Astrocyte of the cerebellum (primary cell): ENCODE measurements at regions not wholly inside any gene's neighbourhood (a gene's known extent, or its start where the extent isn't known, plus 50 kb on each side); places are given as distances from the start of the nearest gene placed in this dataset.

Experiments used
- DNase-seq: peaks from one replicate; pipeline ENCODE4 v3.0.0-alpha.2; 2011; ENCODE audit warnings: low read depth
- H3K4me3 ChIP-seq: 2 replicates; pipeline ENCODE4 v1.5.1; 2011; ENCODE audit warnings: mild to moderate bottlenecking, low read depth, low read length, moderate library complexity
- in situ Hi-C: cut with HindIII; loops from 2 replicates; pipeline ENCODE4 v1.10.0; 2017; ENCODE audit warnings: low sequenced_read_pairs
- TF ChIP-seq, protein P1 (sequence below): IDR thresholded peaks from 2 replicates; pipeline ENCODE4 v1.5.1; 2012; ENCODE audit warnings: low read length, low read depth, moderate library complexity, mild to moderate bottlenecking; ENCODE audit errors: missing control alignments

DNA sequence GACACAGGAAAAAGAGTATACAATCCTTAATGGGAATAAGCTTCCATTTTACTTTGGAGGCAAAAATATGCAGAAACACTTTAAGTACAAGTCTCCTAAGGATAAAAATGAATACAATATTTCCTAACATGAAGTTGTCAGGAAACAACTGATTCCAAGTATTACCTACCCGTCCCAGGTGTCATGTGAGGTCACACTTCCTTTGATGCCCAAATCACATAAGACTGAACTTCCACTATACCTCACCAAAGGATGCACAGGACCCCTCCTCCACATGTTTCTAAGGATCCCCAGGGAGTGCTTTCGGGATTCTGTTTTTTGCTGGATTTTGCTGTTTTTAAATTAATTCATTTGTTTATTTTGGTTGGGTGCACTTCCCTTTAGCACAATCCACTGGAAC is 438.5 kb upstream of the TCF4 start:
- in situ Hi-C loops: no loop called here
- DNase-seq: no peak
- TF ChIP-seq, protein P1, sequence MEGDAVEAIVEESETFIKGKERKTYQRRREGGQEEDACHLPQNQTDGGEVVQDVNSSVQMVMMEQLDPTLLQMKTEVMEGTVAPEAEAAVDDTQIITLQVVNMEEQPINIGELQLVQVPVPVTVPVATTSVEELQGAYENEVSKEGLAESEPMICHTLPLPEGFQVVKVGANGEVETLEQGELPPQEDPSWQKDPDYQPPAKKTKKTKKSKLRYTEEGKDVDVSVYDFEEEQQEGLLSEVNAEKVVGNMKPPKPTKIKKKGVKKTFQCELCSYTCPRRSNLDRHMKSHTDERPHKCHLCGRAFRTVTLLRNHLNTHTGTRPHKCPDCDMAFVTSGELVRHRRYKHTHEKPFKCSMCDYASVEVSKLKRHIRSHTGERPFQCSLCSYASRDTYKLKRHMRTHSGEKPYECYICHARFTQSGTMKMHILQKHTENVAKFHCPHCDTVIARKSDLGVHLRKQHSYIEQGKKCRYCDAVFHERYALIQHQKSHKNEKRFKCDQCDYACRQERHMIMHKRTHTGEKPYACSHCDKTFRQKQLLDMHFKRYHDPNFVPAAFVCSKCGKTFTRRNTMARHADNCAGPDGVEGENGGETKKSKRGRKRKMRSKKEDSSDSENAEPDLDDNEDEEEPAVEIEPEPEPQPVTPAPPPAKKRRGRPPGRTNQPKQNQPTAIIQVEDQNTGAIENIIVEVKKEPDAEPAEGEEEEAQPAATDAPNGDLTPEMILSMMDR: no peak
- no peak overlapping the region for H3K4me3 ChIP-seq

DNA sequence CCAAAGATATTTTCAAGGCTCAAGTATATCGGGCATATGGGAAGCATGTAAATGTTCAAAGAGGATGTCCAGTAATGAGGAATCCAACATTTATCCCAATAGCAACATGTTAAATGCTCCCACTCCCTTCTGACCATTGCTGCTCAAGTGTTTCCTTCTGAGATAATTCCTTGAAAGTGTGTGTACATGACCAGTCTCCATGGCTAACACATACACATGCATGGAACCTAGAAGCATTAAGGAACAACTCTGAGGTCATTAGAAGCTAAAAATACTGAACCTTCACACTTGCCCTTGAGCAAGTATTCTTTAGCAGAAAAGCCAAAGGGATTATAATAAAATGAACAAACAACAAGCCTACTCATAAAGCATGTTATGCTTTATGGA is 433.8 kb upstream of the TCF4 start:
- no peak overlapping the region for H3K4me3 ChIP-seq
- DNase-seq: no peak
- TF ChIP-seq, protein P1: no peak
- in situ Hi-C loops: no loop called here

DNA sequence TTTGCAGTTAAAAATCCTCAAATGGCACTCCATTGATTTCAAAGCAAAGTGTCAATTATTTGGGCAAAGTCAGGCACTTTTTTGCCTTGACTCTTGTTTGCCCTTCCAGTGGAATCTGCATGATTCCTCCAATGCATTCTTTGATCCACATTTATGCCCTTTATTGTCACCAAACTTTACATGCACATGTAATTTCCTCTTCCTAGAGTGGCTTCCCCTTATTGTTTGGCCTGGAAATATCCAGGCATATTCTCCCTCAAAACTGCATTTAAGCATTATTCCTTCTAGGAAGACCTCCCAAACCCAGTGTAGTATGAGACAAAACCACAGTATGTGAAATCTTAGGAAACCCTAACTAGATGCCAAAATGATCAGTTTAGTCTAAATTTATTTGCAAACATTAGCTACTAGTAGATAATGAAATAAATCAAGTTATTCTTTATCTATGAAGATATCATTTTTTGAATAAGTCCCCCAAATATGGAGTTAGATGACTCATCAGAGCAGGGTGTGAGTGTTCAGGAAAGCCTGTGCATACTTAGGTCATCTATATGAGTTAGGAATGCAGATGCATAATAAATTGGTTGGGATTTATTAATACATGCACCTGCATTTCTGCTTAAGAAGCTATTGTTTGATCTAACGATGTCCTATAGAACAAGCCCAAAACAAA is 433.3 kb upstream of the TCF4 start:
- no peak for DNase-seq
- TF ChIP-seq, protein P1: no peak
- in situ Hi-C loops: no loop called here
- no peak overlapping the region for H3K4me3 ChIP-seq

DNA sequence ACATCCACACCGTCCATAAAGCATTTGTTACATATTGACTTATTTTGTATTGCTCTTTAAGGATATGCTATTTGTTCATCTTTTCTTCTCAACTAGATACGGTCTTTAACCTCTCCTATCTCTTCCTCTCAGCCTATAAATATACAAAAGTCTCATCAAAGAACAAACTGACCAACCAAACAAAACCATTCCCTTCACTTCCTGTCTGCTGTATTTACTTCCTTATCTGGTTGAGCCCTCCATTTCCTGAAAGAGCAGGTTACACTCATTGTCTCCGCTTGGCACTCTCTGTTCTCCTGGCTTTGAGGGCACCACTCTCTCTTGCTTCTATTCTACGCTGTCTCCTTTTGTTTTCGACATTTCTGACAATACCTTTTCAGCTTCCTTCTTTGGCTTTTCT is 431.9 kb upstream of the TCF4 start:
- in situ Hi-C loops: no loop called here

DNA sequence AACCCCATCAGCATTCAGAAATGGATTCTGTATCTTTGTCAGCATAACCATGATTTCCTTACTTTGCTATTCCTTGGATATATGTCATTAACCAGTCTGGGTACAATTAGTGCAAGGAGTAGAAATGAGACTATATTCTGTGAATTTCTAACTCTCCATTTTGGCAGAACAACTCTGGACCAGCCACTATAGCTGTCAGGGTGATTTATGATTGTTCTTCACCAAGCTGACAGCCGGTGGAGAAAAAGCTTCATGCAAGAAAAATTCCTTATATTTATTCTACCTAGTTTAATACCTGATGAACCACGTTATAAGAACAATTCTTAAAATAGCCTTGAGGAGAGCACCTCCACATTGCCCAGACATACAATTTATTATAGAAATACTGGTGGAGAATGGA is 431.2 kb upstream of the TCF4 start:
- in situ Hi-C loops: no loop called here
- TF ChIP-seq, protein P1: no peak

More for the DNA sequence above, 431.9 kb upstream of the TCF4 start:
- H3K4me3 ChIP-seq: no peak overlapping the region
- TF ChIP-seq, protein P1: no peak
- DNase-seq: no peak

DNA sequence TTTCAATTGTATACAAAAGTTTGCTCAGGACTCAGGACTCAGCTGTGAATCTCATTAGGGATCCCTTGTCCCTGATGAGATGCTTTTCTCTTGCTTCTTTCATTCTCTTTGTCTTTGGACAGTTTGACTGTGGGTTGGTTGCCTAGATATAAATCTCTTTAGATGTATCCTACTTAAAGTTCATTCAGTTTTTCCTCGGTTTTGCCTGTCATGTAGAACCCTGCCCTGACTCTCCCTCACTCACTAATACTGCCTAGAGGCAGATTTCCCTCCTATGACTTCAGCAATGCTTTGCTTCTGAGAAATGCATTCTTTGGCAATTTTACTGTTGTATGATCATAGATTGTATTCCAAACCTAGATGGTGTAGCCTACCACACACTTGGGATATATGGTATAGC is 421.4 kb upstream of the TCF4 start:
- TF ChIP-seq, protein P1: no peak
- H3K4me3 ChIP-seq: no peak overlapping the region
- no peak for DNase-seq
- in situ Hi-C loops: no loop called here

More for the DNA sequence above, 431.2 kb upstream of the TCF4 start:
- no peak overlapping the region for H3K4me3 ChIP-seq
- DNase-seq: no peak

DNA sequence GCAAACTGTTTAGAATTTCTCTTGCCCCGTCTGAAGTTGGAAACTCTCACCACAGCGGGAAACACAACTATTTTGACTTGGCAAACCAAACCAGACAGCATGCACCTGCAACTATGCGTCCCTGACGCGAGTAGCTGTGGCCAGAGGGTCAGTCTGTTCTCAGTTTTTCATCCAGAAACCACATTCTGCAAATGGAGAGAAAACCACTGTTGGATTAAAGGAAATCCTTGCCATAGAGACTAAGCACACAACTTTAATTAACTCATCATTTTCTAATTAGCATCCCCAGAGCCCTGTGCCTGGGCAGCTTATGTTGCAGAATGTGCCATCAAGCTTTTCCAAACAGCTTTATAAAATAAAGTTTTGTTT is 415.7 kb upstream of the TCF4 start:
- H3K4me3 ChIP-seq: no peak overlapping the region
- DNase-seq: peak; percentile 49
- in situ Hi-C loops: no loop called here
- TF ChIP-seq, protein P1: no peak
